ENCODE measurements at regions not wholly inside any gene's neighbourhood (a gene's known extent, or its start where the extent isn't known, plus 50 kb on each side); places are given as distances from the start of the nearest gene placed in this dataset.

- H3K4me3 ChIP-seq (ENCODE audit: low read depth, low read length), result no peak overlapping the region
- TF ChIP-seq, protein P1, sequence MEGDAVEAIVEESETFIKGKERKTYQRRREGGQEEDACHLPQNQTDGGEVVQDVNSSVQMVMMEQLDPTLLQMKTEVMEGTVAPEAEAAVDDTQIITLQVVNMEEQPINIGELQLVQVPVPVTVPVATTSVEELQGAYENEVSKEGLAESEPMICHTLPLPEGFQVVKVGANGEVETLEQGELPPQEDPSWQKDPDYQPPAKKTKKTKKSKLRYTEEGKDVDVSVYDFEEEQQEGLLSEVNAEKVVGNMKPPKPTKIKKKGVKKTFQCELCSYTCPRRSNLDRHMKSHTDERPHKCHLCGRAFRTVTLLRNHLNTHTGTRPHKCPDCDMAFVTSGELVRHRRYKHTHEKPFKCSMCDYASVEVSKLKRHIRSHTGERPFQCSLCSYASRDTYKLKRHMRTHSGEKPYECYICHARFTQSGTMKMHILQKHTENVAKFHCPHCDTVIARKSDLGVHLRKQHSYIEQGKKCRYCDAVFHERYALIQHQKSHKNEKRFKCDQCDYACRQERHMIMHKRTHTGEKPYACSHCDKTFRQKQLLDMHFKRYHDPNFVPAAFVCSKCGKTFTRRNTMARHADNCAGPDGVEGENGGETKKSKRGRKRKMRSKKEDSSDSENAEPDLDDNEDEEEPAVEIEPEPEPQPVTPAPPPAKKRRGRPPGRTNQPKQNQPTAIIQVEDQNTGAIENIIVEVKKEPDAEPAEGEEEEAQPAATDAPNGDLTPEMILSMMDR (IDR thresholded peaks at IDR 0.05; ENCODE audit: borderline replicate concordance, insufficient read depth, low read depth, low read length), result no peak
These were observed 401.9 kb upstream of the PHF14 start for GRCh38 chr7:10571759-10572158.

- H3K4me3 ChIP-seq (ENCODE audit: low read depth, low read length), result no peak overlapping the region
- TF ChIP-seq, protein P1 (IDR thresholded peaks at IDR 0.05; ENCODE audit: borderline replicate concordance, insufficient read depth, low read depth, low read length), result no peak
These were observed 395.8 kb upstream of the PHF14 start for GRCh38 chr7:10577866-10578374.

GRCh38 chr7:10579561-10579960 is 394.1 kb upstream of the PHF14 start:
- TF ChIP-seq, protein P1 (IDR thresholded peaks at IDR 0.05; ENCODE audit: borderline replicate concordance, insufficient read depth, low read depth, low read length), result no peak
- H3K4me3 ChIP-seq (ENCODE audit: low read depth, low read length), result no peak overlapping the region

DNA sequence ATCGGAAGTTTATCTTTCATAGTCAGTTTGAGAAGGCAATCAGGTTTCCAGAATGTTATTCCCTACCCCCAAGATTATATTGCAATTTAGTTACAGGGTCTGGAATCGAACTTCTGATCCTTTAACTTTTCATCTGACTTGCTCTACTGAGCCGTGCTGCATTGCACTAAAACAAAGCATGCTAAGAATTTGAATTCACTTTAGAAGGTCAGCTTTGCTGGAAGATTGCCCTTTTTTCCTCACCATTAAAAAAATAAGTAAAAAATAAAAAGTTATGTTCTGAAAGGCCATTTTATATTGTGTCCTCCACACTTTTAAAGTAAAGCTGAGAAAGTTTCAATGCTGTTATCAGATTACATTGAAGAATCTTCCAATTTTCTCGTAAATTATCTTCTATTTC is 388.8 kb upstream of the PHF14 start:
- H3K4me3 ChIP-seq (ENCODE audit: low read depth, low read length), result no peak overlapping the region
- TF ChIP-seq, protein P1 (IDR thresholded peaks at IDR 0.05; ENCODE audit: borderline replicate concordance, insufficient read depth, low read depth, low read length), result no peak

DNA sequence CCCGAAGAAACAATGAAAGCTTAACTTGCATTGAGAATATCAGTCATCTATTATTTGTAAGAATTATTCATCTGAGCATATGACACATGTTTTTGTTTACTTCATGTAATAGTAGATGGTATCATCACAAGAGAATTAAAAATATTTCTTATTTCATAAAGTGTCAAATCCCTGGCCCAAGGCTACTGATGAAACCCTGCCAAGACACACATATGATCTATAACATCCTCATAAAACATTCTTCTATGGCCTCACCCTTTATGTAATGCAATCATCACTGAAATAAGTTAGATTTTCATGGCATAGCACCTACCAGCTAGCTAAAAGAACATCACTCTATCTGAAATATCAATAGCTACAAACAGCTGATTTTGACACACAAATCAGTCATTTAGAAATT is 385.6 kb upstream of the PHF14 start:
- TF ChIP-seq, protein P1 (IDR thresholded peaks at IDR 0.05; ENCODE audit: borderline replicate concordance, insufficient read depth, low read depth, low read length), result no peak
- no peak overlapping the region for H3K4me3 ChIP-seq (ENCODE audit: low read depth, low read length)

DNA sequence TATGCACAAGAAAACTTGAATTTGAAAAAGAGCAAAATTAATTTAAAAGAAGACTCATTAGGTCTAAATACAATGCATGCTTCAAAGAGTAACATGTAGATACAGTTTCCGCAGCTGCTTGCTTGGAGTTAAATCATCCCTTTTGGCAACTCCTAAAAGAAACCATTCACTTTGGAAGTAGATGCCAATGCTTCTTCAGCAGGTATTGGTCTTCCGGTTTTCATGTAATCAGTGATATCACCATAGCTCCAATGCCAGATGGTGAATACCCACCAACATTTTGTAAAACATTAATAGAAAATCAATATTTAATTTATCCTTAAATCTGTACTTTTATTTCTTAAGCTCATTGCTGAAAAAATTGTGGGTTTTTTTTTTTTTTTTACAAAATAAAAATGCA is 381.1 kb upstream of the PHF14 start:
- no peak overlapping the region for H3K4me3 ChIP-seq (ENCODE audit: low read depth, low read length)
- TF ChIP-seq, protein P1 (IDR thresholded peaks at IDR 0.05; ENCODE audit: borderline replicate concordance, insufficient read depth, low read depth, low read length), result no peak

- no peak overlapping the region for H3K4me3 ChIP-seq (ENCODE audit: low read depth, low read length)
- TF ChIP-seq, protein P1 (IDR thresholded peaks at IDR 0.05; ENCODE audit: borderline replicate concordance, insufficient read depth, low read depth, low read length), result no peak
These were observed 380.6 kb upstream of the PHF14 start for GRCh38 chr7:10593080-10593479.
